Uterus (tissue), 3 donors: ENCODE measurements at regions not wholly inside any gene's neighbourhood (a gene's known extent, or its start where the extent isn't known, plus 50 kb on each side); places are given as distances from the start of the nearest gene placed in this dataset.

Experiments used
- DNase-seq, 2 donors: peaks; one replicate each; pipeline ENCODE4 v3.0.0-alpha.2; 2019 to 2020
- H3K27ac ChIP-seq, 2 donors: fragments of 200-600 bp; sonication (generic); 1 replicate in 1 of 2; 2 replicates in 1 of 2; pipeline ENCODE4 v1.5.1; 2016 to 2018
- H3K27me3 ChIP-seq, 2 donors: fragments of 200-600 bp; sonication (generic); one replicate each; pipeline ENCODE4 v1.5.1; 2018 to 2019; ENCODE audit warnings: control low read depth in 1 of 2
- H3K36me3 ChIP-seq, 2 donors: fragments of 200-600 bp; sonication (generic); one replicate each; pipeline ENCODE4 v1.5.1; 2019; ENCODE audit warnings: control low read depth in 1 of 2
- H3K4me1 ChIP-seq, 2 donors: fragments of 200-600 bp; sonication (generic); one replicate each; pipeline ENCODE4 v1.5.1; 2018 to 2019; ENCODE audit warnings: control low read depth in 1 of 2
- H3K4me3 ChIP-seq, 2 donors: fragments of 200-600 bp; sonication (generic); 1 replicate in 1 of 2; 2 replicates in 1 of 2; pipeline ENCODE4 v1.5.1; 2018 to 2019; ENCODE audit warnings: mild to moderate bottlenecking in 1 of 2
- H3K9me3 ChIP-seq, 2 donors: fragments of 200-600 bp; sonication (generic); one replicate each; pipeline ENCODE4 v1.5.1; 2019; ENCODE audit warnings: control low read depth in 1 of 2
- CTCF ChIP-seq, 4 experiments: fragments of 200-600 bp in 2 of 4; fragments of 450-650 bp in 2 of 4; sonication (generic) in 2 of 4; IDR thresholded peaks; one replicate each; pipeline ENCODE4 v1.5.1; 2016 to 2019; ENCODE audit warnings: antibody characterized with exemption in 4 of 4, mild to moderate bottlenecking in 2 of 4, moderate library complexity in 1 of 4
- POLR2A ChIP-seq, 2 donors: fragments of 450-650 bp; IDR thresholded peaks; one replicate each; pipeline ENCODE4 v1.6.1; 2016; ENCODE audit warnings: antibody characterized with exemption in 2 of 2, mild to moderate bottlenecking in 1 of 2, moderate library complexity in 1 of 2
- intact Hi-C: fragments of 100-400 bp; cut with DNase I; formaldehyde crosslinking; loops from one replicate; pipeline ENCODE4 v1.15.1; 2023; ENCODE audit warnings: low total_unique reads
- donor health status: DM: yes; HTN: yes; CAD: no.

GRCh38 chr9:135246248-135247205 is 159.1 kb downstream of the OLFM1 start:
- no peak for DNase-seq
- Histone ChIP-seq H3K36me3 (no peaks in the 10 kb centered on the region), H3K27me3 (no peaks in the 10 kb centered on the region), H3K9me3 (no peaks in the 10 kb centered on the region), H3K4me1 (no peaks in the 10 kb centered on the region), H3K27ac (no peak overlapping the region), H3K4me3 (no peak overlapping the region)
- intact Hi-C loops: no loop called here
- no peak for TF ChIP-seq CTCF (IDR thresholded peaks at IDR 0.05)
- no peak for TF ChIP-seq POLR2A (IDR thresholded peaks at IDR 0.05)

- no peaks in the 10 kb centered on the region for H3K36me3 ChIP-seq
- no peak for TF ChIP-seq CTCF (IDR thresholded peaks at IDR 0.05)
- no peak for TF ChIP-seq POLR2A (IDR thresholded peaks at IDR 0.05)
- no peaks in the 10 kb centered on the region for H3K27me3 ChIP-seq
- H3K4me3 ChIP-seq: no peak overlapping the region
- no peak overlapping the region for H3K27ac ChIP-seq
- intact Hi-C loops: no loop called here
- DNase-seq: no peak
- no peaks in the 10 kb centered on the region for H3K4me1 ChIP-seq
- H3K9me3 ChIP-seq: no peaks in the 10 kb centered on the region
Measured at GRCh38 chr9:135247227-135247930, 159.9 kb downstream of the OLFM1 start.

GRCh38 chr9:135248111-135248510 is 160.6 kb downstream of the OLFM1 start:
- Histone ChIP-seq H3K9me3 (no peaks in the 10 kb centered on the region), H3K4me3 (no peak overlapping the region), H3K27ac (no peak overlapping the region), H3K4me1 (no peaks in the 10 kb centered on the region), H3K27me3 (no peaks in the 10 kb centered on the region), H3K36me3 (no peaks in the 10 kb centered on the region)
- intact Hi-C loops: no loop called here
- no peak for DNase-seq
- TF ChIP-seq CTCF (IDR thresholded peaks at IDR 0.05): no peak
- TF ChIP-seq POLR2A (IDR thresholded peaks at IDR 0.05): no peak

- Histone ChIP-seq H3K9me3 (no peaks in the 10 kb centered on the region), H3K27me3 (no peaks in the 10 kb centered on the region), H3K4me3 (no peak overlapping the region), H3K36me3 (no peaks in the 10 kb centered on the region), H3K4me1 (no peaks in the 10 kb centered on the region), H3K27ac (no peak overlapping the region)
- no peak for DNase-seq
- TF ChIP-seq CTCF (IDR thresholded peaks at IDR 0.05) (no peak), POLR2A (IDR thresholded peaks at IDR 0.05) (no peak)
- intact Hi-C loops: no loop called here
Measured at GRCh38 chr9:135248721-135249120, 161.3 kb downstream of the OLFM1 start.

GRCh38 chr9:135249191-135249590 is 161.7 kb downstream of the OLFM1 start:
- Histone ChIP-seq H3K27ac (no peak overlapping the region), H3K4me1 (no peaks in the 10 kb centered on the region), H3K4me3 (no peak overlapping the region), H3K36me3 (no peaks in the 10 kb centered on the region), H3K27me3 (no peaks in the 10 kb centered on the region), H3K9me3 (no peaks in the 10 kb centered on the region)
- TF ChIP-seq POLR2A (IDR thresholded peaks at IDR 0.05) (no peak), CTCF (IDR thresholded peaks at IDR 0.05) (no peak)
- DNase-seq: no peak
- intact Hi-C loops: no loop called here
